GM12873 (cell line): ENCODE measurements at regions not wholly inside any gene's neighbourhood (a gene's known extent, or its start where the extent isn't known, plus 50 kb on each side); places are given as distances from the start of the nearest gene placed in this dataset.

ENCODE experiments used
- TF ChIP-seq, protein P1 (sequence below): IDR thresholded peaks from 2 replicates; pipeline ENCODE4 v1.5.1; 2012; ENCODE audit warnings: low read depth, mild to moderate bottlenecking, moderate library complexity, low read length, control low read depth; ENCODE audit not compliant: insufficient read depth; ENCODE audit errors: missing control alignments

GRCh38 chr5:98157368-98157767, 616.1 kb upstream of the RGMB start:
- TF ChIP-seq, protein P1, sequence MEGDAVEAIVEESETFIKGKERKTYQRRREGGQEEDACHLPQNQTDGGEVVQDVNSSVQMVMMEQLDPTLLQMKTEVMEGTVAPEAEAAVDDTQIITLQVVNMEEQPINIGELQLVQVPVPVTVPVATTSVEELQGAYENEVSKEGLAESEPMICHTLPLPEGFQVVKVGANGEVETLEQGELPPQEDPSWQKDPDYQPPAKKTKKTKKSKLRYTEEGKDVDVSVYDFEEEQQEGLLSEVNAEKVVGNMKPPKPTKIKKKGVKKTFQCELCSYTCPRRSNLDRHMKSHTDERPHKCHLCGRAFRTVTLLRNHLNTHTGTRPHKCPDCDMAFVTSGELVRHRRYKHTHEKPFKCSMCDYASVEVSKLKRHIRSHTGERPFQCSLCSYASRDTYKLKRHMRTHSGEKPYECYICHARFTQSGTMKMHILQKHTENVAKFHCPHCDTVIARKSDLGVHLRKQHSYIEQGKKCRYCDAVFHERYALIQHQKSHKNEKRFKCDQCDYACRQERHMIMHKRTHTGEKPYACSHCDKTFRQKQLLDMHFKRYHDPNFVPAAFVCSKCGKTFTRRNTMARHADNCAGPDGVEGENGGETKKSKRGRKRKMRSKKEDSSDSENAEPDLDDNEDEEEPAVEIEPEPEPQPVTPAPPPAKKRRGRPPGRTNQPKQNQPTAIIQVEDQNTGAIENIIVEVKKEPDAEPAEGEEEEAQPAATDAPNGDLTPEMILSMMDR = no peak

GRCh38 chr5:98158440-98158839, 615.0 kb upstream of the RGMB start:
- TF ChIP-seq, protein P1 = no peak

- TF ChIP-seq, protein P1 = no peak
Observed at GRCh38 chr5:98163796-98164493, 609.5 kb upstream of the RGMB start.

DNA sequence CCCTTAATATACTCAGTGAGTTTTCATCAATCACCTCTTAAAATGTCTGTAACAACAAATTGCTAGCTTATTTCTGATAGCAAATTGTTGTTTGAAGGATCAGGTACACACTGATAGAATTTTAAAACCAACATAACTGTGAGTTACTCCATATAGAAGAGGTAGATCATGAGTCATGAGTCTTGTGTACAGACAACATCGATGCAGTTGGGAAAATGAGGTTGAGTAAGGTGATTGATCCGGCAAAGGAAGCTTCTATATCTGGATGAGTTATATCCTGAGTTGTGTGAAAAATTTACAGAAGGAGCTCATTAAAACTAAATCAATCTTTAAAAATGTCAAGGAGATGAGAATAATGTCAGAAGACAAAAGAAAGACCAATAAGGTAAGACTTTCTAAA, 604.6 kb upstream of the RGMB start:
- TF ChIP-seq, protein P1 = no peak

DNA sequence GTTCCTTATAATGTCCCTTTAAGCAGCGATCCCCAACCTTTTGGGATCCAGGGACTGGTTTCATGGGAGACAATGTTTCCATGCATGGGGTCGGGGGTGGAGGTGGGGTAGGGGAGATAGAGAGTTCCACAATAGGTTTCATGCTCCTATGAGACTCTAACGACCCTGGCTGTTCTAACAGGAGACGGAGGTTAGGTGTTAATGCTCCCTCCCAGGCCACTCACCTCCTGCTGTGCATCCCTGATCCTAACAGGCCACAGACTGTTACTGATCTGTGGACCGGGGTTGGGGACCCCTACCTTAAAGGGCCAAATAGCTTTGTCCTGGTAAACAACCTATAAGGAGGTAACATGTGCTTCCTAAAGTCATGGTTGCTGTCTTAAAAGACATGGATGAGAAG, 602.5 kb upstream of the RGMB start:
- TF ChIP-seq, protein P1 = no peak

GRCh38 chr5:98173334-98173733, 600.1 kb upstream of the RGMB start:
- TF ChIP-seq, protein P1 = no peak

DNA sequence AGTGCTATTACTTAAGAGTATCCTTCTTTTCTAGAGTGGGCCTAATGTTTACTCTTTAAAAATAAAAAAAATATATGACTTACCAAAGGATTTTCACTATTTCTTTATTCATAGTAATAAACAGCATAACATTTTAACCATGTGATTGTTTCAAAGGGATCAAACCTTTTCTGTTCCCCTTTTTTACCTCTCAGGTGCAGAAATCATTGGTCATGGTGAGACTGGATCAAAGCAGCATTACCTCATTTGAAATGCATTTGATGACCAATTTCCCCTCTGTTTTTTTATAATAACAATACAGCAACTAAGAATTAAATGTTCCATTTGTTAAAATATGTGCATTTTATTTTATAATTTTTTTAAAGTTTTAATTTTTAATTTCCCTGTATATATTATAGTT, 598.0 kb upstream of the RGMB start:
- TF ChIP-seq, protein P1 = no peak
